DMS114 treated with DMSO at 0.1 percent for 48 hours (cell line): ENCODE measurements at regions not wholly inside any gene's neighbourhood (a gene's known extent, or its start where the extent isn't known, plus 50 kb on each side); places are given as distances from the start of the nearest gene placed in this dataset.
A peak's percentile ranks its signal among the peaks of the same experiment; 100 is the strongest.
"Not testable (repeated sequence)": the region's sequence is repeated elsewhere in the genome, so short reads cannot be mapped to it uniquely, and the experiment has no call there.

Experiments used
- DNase-seq: peaks from one replicate; lab custom pipeline; 2025; ENCODE audit not compliant: unreplicated experiment; lab: John Stamatoyannopoulos, UW

GRCh38 chr1:79177844-79178243 is 171.3 kb upstream of the ADGRL4 start:
- DNase-seq = no peak

GRCh38 chr1:79161077-79161476 is 154.5 kb upstream of the ADGRL4 start:
- DNase-seq = no peak

GRCh38 chr1:79155991-79156390 is 149.5 kb upstream of the ADGRL4 start:
- DNase-seq = no peak

- DNase-seq = no peak
Measured at GRCh38 chr1:79151006-79151796, 144.7 kb upstream of the ADGRL4 start.

GRCh38 chr1:79150576-79150975 is 144.0 kb upstream of the ADGRL4 start:
- no peak for DNase-seq

GRCh38 chr1:79138227-79138626 is 131.7 kb upstream of the ADGRL4 start:
- not testable (repeated sequence) for DNase-seq

- DNase-seq = no peak
Measured at GRCh38 chr1:79133774-79134364, 127.3 kb upstream of the ADGRL4 start.

GRCh38 chr1:79131626-79132025 is 125.1 kb upstream of the ADGRL4 start:
- no peak for DNase-seq

- DNase-seq = no peak
Measured at GRCh38 chr1:79129914-79130313, 123.4 kb upstream of the ADGRL4 start.

- DNase-seq = no peak
Measured at GRCh38 chr1:79128722-79129121, 122.2 kb upstream of the ADGRL4 start.

- DNase-seq = no peak
Measured at GRCh38 chr1:79124756-79125155, 118.2 kb upstream of the ADGRL4 start.

GRCh38 chr1:79122521-79122920 is 116.0 kb upstream of the ADGRL4 start:
- no peak for DNase-seq

GRCh38 chr1:79117376-79117775 is 110.8 kb upstream of the ADGRL4 start:
- DNase-seq = no peak

- no peak for DNase-seq
Measured at GRCh38 chr1:79113836-79114235, 107.3 kb upstream of the ADGRL4 start.

- DNase-seq = no peak
Measured at GRCh38 chr1:79110749-79111148, 104.2 kb upstream of the ADGRL4 start.

GRCh38 chr1:79109445-79109844 is 102.9 kb upstream of the ADGRL4 start:
- DNase-seq = no peak

- DNase-seq = no peak
Measured at GRCh38 chr1:79105500-79105899, 99.0 kb upstream of the ADGRL4 start.

GRCh38 chr1:79104617-79105016 is 98.1 kb upstream of the ADGRL4 start:
- no peak for DNase-seq

GRCh38 chr1:79100385-79100784 is 93.9 kb upstream of the ADGRL4 start:
- peak; percentile 34 for DNase-seq

GRCh38 chr1:79090985-79091384 is 84.5 kb upstream of the ADGRL4 start:
- DNase-seq = no peak

GRCh38 chr1:79089946-79090345 is 83.4 kb upstream of the ADGRL4 start:
- DNase-seq = no peak

- no peak for DNase-seq
Measured at GRCh38 chr1:79082233-79082632, 75.7 kb upstream of the ADGRL4 start.

- no peak for DNase-seq
Measured at GRCh38 chr1:79079770-79080169, 73.2 kb upstream of the ADGRL4 start.
